ENCODE measurements at regions not wholly inside any gene's neighbourhood (a gene's known extent, or its start where the extent isn't known, plus 50 kb on each side); places are given as distances from the start of the nearest gene placed in this dataset.
"Not testable (repeated sequence)": the region's sequence is repeated elsewhere in the genome, so short reads cannot be mapped to it uniquely, and the experiment has no call there.

GRCh38 chr18:14449995-14450636, 93.3 kb downstream of the POTEC start:
- H3K18ac ChIP-seq (ENCODE audit: extremely low read depth, low read length); H3K23ac ChIP-seq (ENCODE audit: insufficient read length); H3K36me3 ChIP-seq (ENCODE audit: control insufficient read depth in 2 of 4, insufficient read depth in 4 of 4, low read length in 3 of 4); H3K79me1 ChIP-seq (ENCODE audit: low read depth, low read length); CTCF ChIA-PET (ENCODE audit: partially characterized antibody); H2BK20ac ChIP-seq (ENCODE audit: low read length); H2BK15ac ChIP-seq (ENCODE audit: low read length); H3K4me2 ChIP-seq (ENCODE audit: insufficient read depth in 1 of 2, low read depth in 2 of 2, low read length in 2 of 2); H3K14ac ChIP-seq (ENCODE audit: insufficient read length); H3K56ac ChIP-seq (replicated peaks; ENCODE audit: insufficient read length, low read depth, low read length); H3K4me3 ChIP-seq (ENCODE audit: extremely low read depth in 1 of 4, insufficient read depth in 2 of 4, low read depth in 3 of 4, low read length in 4 of 4); H4K91ac ChIP-seq (replicated peaks; ENCODE audit: insufficient read length, low read length); H3K27me3 ChIP-seq (replicated peaks in 1 of 4; ENCODE audit: control insufficient read depth in 3 of 4, extremely low read depth in 1 of 4, insufficient read depth in 3 of 4, low read length in 3 of 4); H4K20me1 ChIP-seq (replicated peaks in 1 of 2; ENCODE audit: control insufficient read depth in 1 of 2, insufficient read depth in 2 of 2, low read length in 2 of 2); H2BK5ac ChIP-seq (ENCODE audit: low read depth, low read length); H3K27ac ChIP-seq (ENCODE audit: low read depth, low read length); FAIRE-seq; POLR2A ChIA-PET (ENCODE audit: partially characterized antibody); H2BK12ac ChIP-seq (ENCODE audit: low read depth, low read length); H2AFZ ChIP-seq (ENCODE audit: low read length); H3K23me2 ChIP-seq (ENCODE audit: low read depth, low read length); H3K9ac ChIP-seq (replicated peaks in 1 of 4; ENCODE audit: extremely low read depth in 1 of 4, low read depth in 3 of 4, low read length in 3 of 4); H2AK5ac ChIP-seq (ENCODE audit: low read depth, low read length); H4K8ac ChIP-seq (ENCODE audit: extremely low read depth, insufficient read depth, low read length); H3K4ac ChIP-seq (replicated peaks; ENCODE audit: insufficient read length, low read depth, low read length); H3K4me1 ChIP-seq (replicated peaks in 1 of 4; ENCODE audit: control insufficient read depth in 3 of 4, insufficient read depth in 4 of 4, low read length in 3 of 4); H4K5ac ChIP-seq (ENCODE audit: insufficient read length, low read depth, low read length); H3K79me2 ChIP-seq (ENCODE audit: control insufficient read depth in 1 of 2, insufficient read depth in 2 of 2, low read length in 2 of 2); H2BK120ac ChIP-seq (replicated peaks; ENCODE audit: low read depth, low read length): not testable (repeated sequence)
- WGBS, 2 experiments (ENCODE audit: extremely low coverage in 1 of 2, insufficient coverage in 1 of 2, insufficient read length in 1 of 2, insufficient replicate concordance in 2 of 2, low coverage in 1 of 2, low lambda C conversion rate in 2 of 2, missing lambda C conversion rate in 1 of 2): 96% methylated on average over 12 of the region's 60 CpGs; no CpG with 5 or more reads in 1 of the 2 experiments
- H3K9me3 ChIP-seq (ENCODE audit: insufficient read depth in 2 of 2, low read depth in 1 of 2, low read length in 1 of 2): peaks cover 3 to 16% of the 10 kb centered on the region in 2 experiments; a peak in 3 of 4 replicates
- peak in 1 of 2 experiments; percentile 54 for DNase-seq (ENCODE audit: low read depth in 1 of 2, low spot score in 2 of 2)

DNA sequence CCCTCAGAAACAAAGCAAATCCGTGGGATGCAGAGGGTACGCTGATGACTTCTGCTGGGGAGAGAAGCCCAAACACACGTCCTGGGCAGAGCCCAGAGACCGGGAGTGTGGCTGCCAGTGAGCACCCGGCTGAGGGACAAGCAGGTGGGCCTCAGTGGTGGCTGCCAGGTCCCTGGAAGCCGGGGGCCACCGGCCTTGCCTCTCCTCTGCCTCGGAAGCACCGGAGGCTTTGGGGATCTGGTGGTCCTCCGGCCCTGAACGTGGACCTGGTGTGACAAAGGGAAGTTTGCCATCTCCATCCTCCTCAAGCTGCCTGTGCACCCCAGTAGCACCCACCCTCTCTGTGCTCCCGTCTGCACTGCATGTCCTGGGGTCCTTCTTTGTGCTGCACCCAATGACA, 94.3 kb downstream of the POTEC start:
- H4K91ac ChIP-seq (replicated peaks; ENCODE audit: insufficient read length, low read length); H3K4ac ChIP-seq (replicated peaks; ENCODE audit: insufficient read length, low read depth, low read length); H2BK20ac ChIP-seq (ENCODE audit: low read length); H2AFZ ChIP-seq (ENCODE audit: low read length); H3K4me2 ChIP-seq (ENCODE audit: insufficient read depth in 1 of 2, low read depth in 2 of 2, low read length in 2 of 2); H3K27me3 ChIP-seq (replicated peaks in 1 of 4; ENCODE audit: control insufficient read depth in 3 of 4, extremely low read depth in 1 of 4, insufficient read depth in 3 of 4, low read length in 3 of 4); H4K20me1 ChIP-seq (replicated peaks in 1 of 2; ENCODE audit: control insufficient read depth in 1 of 2, insufficient read depth in 2 of 2, low read length in 2 of 2); H3K9ac ChIP-seq (replicated peaks in 1 of 4; ENCODE audit: extremely low read depth in 1 of 4, low read depth in 3 of 4, low read length in 3 of 4); H3K4me3 ChIP-seq (ENCODE audit: extremely low read depth in 1 of 4, insufficient read depth in 2 of 4, low read depth in 3 of 4, low read length in 4 of 4); H2AK5ac ChIP-seq (ENCODE audit: low read depth, low read length); H4K8ac ChIP-seq (ENCODE audit: extremely low read depth, insufficient read depth, low read length); DNase-seq (ENCODE audit: low read depth in 1 of 2, low spot score in 2 of 2); H3K36me3 ChIP-seq (ENCODE audit: control insufficient read depth in 2 of 4, insufficient read depth in 4 of 4, low read length in 3 of 4); H3K14ac ChIP-seq (ENCODE audit: insufficient read length); H2BK120ac ChIP-seq (replicated peaks; ENCODE audit: low read depth, low read length); H2BK12ac ChIP-seq (ENCODE audit: low read depth, low read length); H2BK5ac ChIP-seq (ENCODE audit: low read depth, low read length); H3K79me1 ChIP-seq (ENCODE audit: low read depth, low read length); POLR2A ChIA-PET (ENCODE audit: partially characterized antibody); H3K18ac ChIP-seq (ENCODE audit: extremely low read depth, low read length); H3K4me1 ChIP-seq (replicated peaks in 1 of 4; ENCODE audit: control insufficient read depth in 3 of 4, insufficient read depth in 4 of 4, low read length in 3 of 4); H2BK15ac ChIP-seq (ENCODE audit: low read length); CTCF ChIA-PET (ENCODE audit: partially characterized antibody); H3K27ac ChIP-seq (ENCODE audit: low read depth, low read length); H3K23me2 ChIP-seq (ENCODE audit: low read depth, low read length); H3K23ac ChIP-seq (ENCODE audit: insufficient read length); FAIRE-seq; H3K56ac ChIP-seq (replicated peaks; ENCODE audit: insufficient read length, low read depth, low read length); H4K5ac ChIP-seq (ENCODE audit: insufficient read length, low read depth, low read length); H3K79me2 ChIP-seq (ENCODE audit: control insufficient read depth in 1 of 2, insufficient read depth in 2 of 2, low read length in 2 of 2): not testable (repeated sequence)
- 100% methylated on average over 1 of the region's 12 CpGs; no CpG with 5 or more reads in 1 of the 2 experiments for WGBS, 2 experiments (ENCODE audit: extremely low coverage in 1 of 2, insufficient coverage in 1 of 2, insufficient read length in 1 of 2, insufficient replicate concordance in 2 of 2, low coverage in 1 of 2, low lambda C conversion rate in 2 of 2, missing lambda C conversion rate in 1 of 2)
- H3K9me3 ChIP-seq (ENCODE audit: insufficient read depth in 2 of 2, low read depth in 1 of 2, low read length in 1 of 2): peaks cover 3 to 16% of the 10 kb centered on the region in 2 experiments; a peak in 3 of 4 replicates

All from H1 (cell line).